Retinal pigment epithelial cell (primary cell): ENCODE measurements at regions not wholly inside any gene's neighbourhood (a gene's known extent, or its start where the extent isn't known, plus 50 kb on each side); places are given as distances from the start of the nearest gene placed in this dataset.

Experiments
- DNase-seq: peaks from one replicate; pipeline ENCODE4 v3.0.0-alpha.2; 2010; ENCODE audit warnings: low read depth
- H3K4me3 ChIP-seq: 2 replicates; pipeline ENCODE4 v1.5.1; 2011; ENCODE audit warnings: mild to moderate bottlenecking, low read length, control low read depth, moderate library complexity
- CTCF ChIP-seq: conservative IDR thresholded peaks from 2 replicates; pipeline ENCODE4 v1.5.1; 2011; ENCODE audit warnings: low read depth, low read length, control low read depth, inconsistent platforms

GRCh38 chr2:122583159-122583917 lies 827.9 kb downstream of the TSN start:
- no peak overlapping the region for H3K4me3 ChIP-seq
- DNase-seq: no peak
- TF ChIP-seq CTCF: no peak

- DNase-seq: no peak
- H3K4me3 ChIP-seq: no peak overlapping the region
- TF ChIP-seq CTCF: no peak
These were observed 835.1 kb downstream of the TSN start for GRCh38 chr2:122590524-122590923.

GRCh38 chr2:122595065-122595464 lies 839.6 kb downstream of the TSN start:
- TF ChIP-seq CTCF: no peak
- no peak overlapping the region for H3K4me3 ChIP-seq
- no peak for DNase-seq

- no peak for TF ChIP-seq CTCF
- no peak overlapping the region for H3K4me3 ChIP-seq
- DNase-seq: no peak
These were observed 841.1 kb downstream of the TSN start for GRCh38 chr2:122596598-122596997.

GRCh38 chr2:122598784-122599183 lies 843.3 kb downstream of the TSN start:
- TF ChIP-seq CTCF: no peak

GRCh38 chr2:122610948-122611609 lies 855.6 kb downstream of the TSN start:
- DNase-seq: no peak
- no peak for TF ChIP-seq CTCF
- H3K4me3 ChIP-seq: no peak overlapping the region

More at GRCh38 chr2:122598784-122599183, 843.3 kb downstream of the TSN start:
- no peak for DNase-seq
- no peak overlapping the region for H3K4me3 ChIP-seq

- no peak for TF ChIP-seq CTCF
These were observed 867.5 kb downstream of the TSN start for GRCh38 chr2:122622934-122623333.

More at GRCh38 chr2:122622934-122623333, 867.5 kb downstream of the TSN start:
- H3K4me3 ChIP-seq: no peak overlapping the region
- no peak for DNase-seq
